ENCODE measurements at regions not wholly inside any gene's neighbourhood (a gene's known extent, or its start where the extent isn't known, plus 50 kb on each side); places are given as distances from the start of the nearest gene placed in this dataset.
"Not testable (repeated sequence)": the region's sequence is repeated elsewhere in the genome, so short reads cannot be mapped to it uniquely, and the experiment has no call there.

DNA sequence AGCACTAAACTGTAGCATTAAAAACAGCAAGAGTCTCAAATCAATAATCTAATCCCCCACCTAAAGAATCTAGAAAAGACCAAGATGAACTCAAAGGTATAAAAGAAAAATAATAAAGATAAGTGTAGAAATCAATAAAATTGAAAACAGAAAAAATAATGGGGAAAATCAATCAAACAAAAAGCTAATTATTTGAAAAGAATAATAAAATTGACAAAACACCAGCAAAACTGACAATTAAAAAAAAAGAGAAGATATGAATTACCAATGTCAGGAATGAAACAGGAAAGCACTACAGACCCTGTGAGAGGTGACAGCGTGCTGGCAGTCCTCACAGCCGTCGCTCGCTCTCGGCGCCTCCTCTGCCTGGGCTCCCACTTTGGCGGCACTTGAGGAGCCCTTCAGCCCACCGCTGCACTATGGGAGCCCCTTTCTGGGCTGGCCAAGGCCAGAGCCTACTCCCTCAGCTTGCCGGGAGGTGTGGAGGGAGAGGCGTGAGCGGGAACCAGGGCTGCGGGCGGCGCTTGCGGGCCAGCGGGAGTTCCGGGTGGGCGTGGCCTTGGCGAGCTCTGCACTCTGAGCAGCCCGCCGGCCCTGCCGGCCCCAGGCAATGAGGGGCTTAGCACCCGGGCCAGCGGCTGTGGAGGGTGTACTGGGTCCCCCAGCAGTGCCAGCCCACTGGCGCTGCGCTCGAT is 105.3 kb upstream of the HEY2 start:
- TF ChIP-seq, protein P1, sequence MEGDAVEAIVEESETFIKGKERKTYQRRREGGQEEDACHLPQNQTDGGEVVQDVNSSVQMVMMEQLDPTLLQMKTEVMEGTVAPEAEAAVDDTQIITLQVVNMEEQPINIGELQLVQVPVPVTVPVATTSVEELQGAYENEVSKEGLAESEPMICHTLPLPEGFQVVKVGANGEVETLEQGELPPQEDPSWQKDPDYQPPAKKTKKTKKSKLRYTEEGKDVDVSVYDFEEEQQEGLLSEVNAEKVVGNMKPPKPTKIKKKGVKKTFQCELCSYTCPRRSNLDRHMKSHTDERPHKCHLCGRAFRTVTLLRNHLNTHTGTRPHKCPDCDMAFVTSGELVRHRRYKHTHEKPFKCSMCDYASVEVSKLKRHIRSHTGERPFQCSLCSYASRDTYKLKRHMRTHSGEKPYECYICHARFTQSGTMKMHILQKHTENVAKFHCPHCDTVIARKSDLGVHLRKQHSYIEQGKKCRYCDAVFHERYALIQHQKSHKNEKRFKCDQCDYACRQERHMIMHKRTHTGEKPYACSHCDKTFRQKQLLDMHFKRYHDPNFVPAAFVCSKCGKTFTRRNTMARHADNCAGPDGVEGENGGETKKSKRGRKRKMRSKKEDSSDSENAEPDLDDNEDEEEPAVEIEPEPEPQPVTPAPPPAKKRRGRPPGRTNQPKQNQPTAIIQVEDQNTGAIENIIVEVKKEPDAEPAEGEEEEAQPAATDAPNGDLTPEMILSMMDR (conservative IDR thresholded peaks at IDR 0.05; ENCODE audit: low read depth in 2 of 2), result not testable (repeated sequence)
- not testable (repeated sequence) for TF ChIP-seq CREB1 (CRISPR knock-in tag; IDR thresholded peaks at IDR 0.05; ENCODE audit: low read depth); EZH2phosphoT487 (IDR thresholded peaks at IDR 0.05; ENCODE audit: unreplicated experiment); JUNB (IDR thresholded peaks at IDR 0.05; ENCODE audit: unreplicated experiment); STAT1 (IDR thresholded peaks at IDR 0.05; ENCODE audit: unreplicated experiment); POLR2AphosphoS5 (IDR thresholded peaks at IDR 0.05; ENCODE audit: low read depth); EZH2 (IDR thresholded peaks at IDR 0.05; ENCODE audit: low read depth, unreplicated experiment); ZNF114 (CRISPR knock-in tag; IDR thresholded peaks at IDR 0.05); ZNF331 (CRISPR knock-in tag; IDR thresholded peaks at IDR 0.05; ENCODE audit: low read depth)
- TF ChIP-seq, protein P2, sequence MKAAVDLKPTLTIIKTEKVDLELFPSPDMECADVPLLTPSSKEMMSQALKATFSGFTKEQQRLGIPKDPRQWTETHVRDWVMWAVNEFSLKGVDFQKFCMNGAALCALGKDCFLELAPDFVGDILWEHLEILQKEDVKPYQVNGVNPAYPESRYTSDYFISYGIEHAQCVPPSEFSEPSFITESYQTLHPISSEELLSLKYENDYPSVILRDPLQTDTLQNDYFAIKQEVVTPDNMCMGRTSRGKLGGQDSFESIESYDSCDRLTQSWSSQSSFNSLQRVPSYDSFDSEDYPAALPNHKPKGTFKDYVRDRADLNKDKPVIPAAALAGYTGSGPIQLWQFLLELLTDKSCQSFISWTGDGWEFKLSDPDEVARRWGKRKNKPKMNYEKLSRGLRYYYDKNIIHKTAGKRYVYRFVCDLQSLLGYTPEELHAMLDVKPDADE (IDR thresholded peaks at IDR 0.05), result not testable (repeated sequence)
- TF ChIP-seq, protein P3, sequence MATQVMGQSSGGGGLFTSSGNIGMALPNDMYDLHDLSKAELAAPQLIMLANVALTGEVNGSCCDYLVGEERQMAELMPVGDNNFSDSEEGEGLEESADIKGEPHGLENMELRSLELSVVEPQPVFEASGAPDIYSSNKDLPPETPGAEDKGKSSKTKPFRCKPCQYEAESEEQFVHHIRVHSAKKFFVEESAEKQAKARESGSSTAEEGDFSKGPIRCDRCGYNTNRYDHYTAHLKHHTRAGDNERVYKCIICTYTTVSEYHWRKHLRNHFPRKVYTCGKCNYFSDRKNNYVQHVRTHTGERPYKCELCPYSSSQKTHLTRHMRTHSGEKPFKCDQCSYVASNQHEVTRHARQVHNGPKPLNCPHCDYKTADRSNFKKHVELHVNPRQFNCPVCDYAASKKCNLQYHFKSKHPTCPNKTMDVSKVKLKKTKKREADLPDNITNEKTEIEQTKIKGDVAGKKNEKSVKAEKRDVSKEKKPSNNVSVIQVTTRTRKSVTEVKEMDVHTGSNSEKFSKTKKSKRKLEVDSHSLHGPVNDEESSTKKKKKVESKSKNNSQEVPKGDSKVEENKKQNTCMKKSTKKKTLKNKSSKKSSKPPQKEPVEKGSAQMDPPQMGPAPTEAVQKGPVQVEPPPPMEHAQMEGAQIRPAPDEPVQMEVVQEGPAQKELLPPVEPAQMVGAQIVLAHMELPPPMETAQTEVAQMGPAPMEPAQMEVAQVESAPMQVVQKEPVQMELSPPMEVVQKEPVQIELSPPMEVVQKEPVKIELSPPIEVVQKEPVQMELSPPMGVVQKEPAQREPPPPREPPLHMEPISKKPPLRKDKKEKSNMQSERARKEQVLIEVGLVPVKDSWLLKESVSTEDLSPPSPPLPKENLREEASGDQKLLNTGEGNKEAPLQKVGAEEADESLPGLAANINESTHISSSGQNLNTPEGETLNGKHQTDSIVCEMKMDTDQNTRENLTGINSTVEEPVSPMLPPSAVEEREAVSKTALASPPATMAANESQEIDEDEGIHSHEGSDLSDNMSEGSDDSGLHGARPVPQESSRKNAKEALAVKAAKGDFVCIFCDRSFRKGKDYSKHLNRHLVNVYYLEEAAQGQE (IDR thresholded peaks at IDR 0.05; ENCODE audit: unreplicated experiment), result not testable (repeated sequence)

Measured in GM23338 (cell line).